HG02870 (cell line): ENCODE measurements at regions not wholly inside any gene's neighbourhood (a gene's known extent, or its start where the extent isn't known, plus 50 kb on each side); places are given as distances from the start of the nearest gene placed in this dataset.

Experiments used
- ATAC-seq: cut with Tn5 transposase; IDR thresholded peaks from one replicate; pipeline ENCODE4 v1.9.1; 2021; ENCODE audit warnings: mild to moderate bottlenecking, moderate library complexity; ENCODE audit not compliant: unreplicated experiment

- ATAC-seq, result no peak
Observed at GRCh38 chr10:123449234-123449962, 216.8 kb upstream of the GPR26 start.

GRCh38 chr10:123450956-123451605 lies 215.1 kb upstream of the GPR26 start:
- ATAC-seq, result no peak

GRCh38 chr10:123451618-123452245 lies 214.4 kb upstream of the GPR26 start:
- ATAC-seq, result no peak

GRCh38 chr10:123454987-123455386 lies 211.2 kb upstream of the GPR26 start:
- ATAC-seq, result no peak

- ATAC-seq, result no peak
Observed at GRCh38 chr10:123455861-123456260, 210.3 kb upstream of the GPR26 start.

GRCh38 chr10:123458933-123459332 lies 207.2 kb upstream of the GPR26 start:
- no peak for ATAC-seq

- no peak for ATAC-seq
Observed at GRCh38 chr10:123459371-123460091, 206.6 kb upstream of the GPR26 start.

- ATAC-seq, result no peak
Observed at GRCh38 chr10:123462246-123462645, 203.9 kb upstream of the GPR26 start.

GRCh38 chr10:123462756-123463155 lies 203.4 kb upstream of the GPR26 start:
- no peak for ATAC-seq

GRCh38 chr10:123463181-123463580 lies 203.0 kb upstream of the GPR26 start:
- no peak for ATAC-seq

- no peak for ATAC-seq
Observed at GRCh38 chr10:123463698-123464097, 202.5 kb upstream of the GPR26 start.

- no peak for ATAC-seq
Observed at GRCh38 chr10:123464430-123465323, 201.5 kb upstream of the GPR26 start.

GRCh38 chr10:123470336-123470921 lies 195.7 kb upstream of the GPR26 start:
- ATAC-seq, result no peak

- no peak for ATAC-seq
Observed at GRCh38 chr10:123471811-123472210, 194.3 kb upstream of the GPR26 start.

- ATAC-seq, result no peak
Observed at GRCh38 chr10:123472606-123473005, 193.5 kb upstream of the GPR26 start.

- ATAC-seq, result no peak
Observed at GRCh38 chr10:123474700-123475099, 191.5 kb upstream of the GPR26 start.

GRCh38 chr10:123475466-123475865 lies 190.7 kb upstream of the GPR26 start:
- no peak for ATAC-seq

- ATAC-seq, result no peak
Observed at GRCh38 chr10:123478116-123478515, 188.0 kb upstream of the GPR26 start.

- ATAC-seq, result no peak
Observed at GRCh38 chr10:123479640-123480039, 186.5 kb upstream of the GPR26 start.

- no peak for ATAC-seq
Observed at GRCh38 chr10:123480344-123480743, 185.8 kb upstream of the GPR26 start.
